ENCODE measurements at regions not wholly inside any gene's neighbourhood (a gene's known extent, or its start where the extent isn't known, plus 50 kb on each side); places are given as distances from the start of the nearest gene placed in this dataset.

GRCh38 chr13:36752673-36753072 is 66.3 kb upstream of the RFXAP start:
- Histone ChIP-seq H3K4me3 (ENCODE audit: low read depth, low read length, poor library complexity, severe bottlenecking) (no peak overlapping the region), H3K9me3 (ENCODE audit: low read depth, low read length, poor library complexity, severe bottlenecking) (no peaks in the 10 kb centered on the region), H3K36me3 (ENCODE audit: insufficient read depth, low read length, poor library complexity, severe bottlenecking) (no peaks in the 10 kb centered on the region), H3K4me1 (ENCODE audit: insufficient read depth, low read length, poor library complexity, severe bottlenecking) (peaks cover 8% of the 10 kb centered on the region), H3K27me3 (replicated peaks; ENCODE audit: insufficient read depth, low read depth, low read length, poor library complexity) (no peaks in the 10 kb centered on the region), H3K27ac (ENCODE audit: low read depth, low read length, poor library complexity, severe bottlenecking) (no peak overlapping the region)
- CTCF ChIA-PET: no interaction called here
- intact Hi-C loops (cut with micrococcal nuclease; ENCODE audit: unreplicated experiment): no loop called here
- BruUV-seq (replicated peaks): no TSS peak
- TF ChIP-seq, protein P1, sequence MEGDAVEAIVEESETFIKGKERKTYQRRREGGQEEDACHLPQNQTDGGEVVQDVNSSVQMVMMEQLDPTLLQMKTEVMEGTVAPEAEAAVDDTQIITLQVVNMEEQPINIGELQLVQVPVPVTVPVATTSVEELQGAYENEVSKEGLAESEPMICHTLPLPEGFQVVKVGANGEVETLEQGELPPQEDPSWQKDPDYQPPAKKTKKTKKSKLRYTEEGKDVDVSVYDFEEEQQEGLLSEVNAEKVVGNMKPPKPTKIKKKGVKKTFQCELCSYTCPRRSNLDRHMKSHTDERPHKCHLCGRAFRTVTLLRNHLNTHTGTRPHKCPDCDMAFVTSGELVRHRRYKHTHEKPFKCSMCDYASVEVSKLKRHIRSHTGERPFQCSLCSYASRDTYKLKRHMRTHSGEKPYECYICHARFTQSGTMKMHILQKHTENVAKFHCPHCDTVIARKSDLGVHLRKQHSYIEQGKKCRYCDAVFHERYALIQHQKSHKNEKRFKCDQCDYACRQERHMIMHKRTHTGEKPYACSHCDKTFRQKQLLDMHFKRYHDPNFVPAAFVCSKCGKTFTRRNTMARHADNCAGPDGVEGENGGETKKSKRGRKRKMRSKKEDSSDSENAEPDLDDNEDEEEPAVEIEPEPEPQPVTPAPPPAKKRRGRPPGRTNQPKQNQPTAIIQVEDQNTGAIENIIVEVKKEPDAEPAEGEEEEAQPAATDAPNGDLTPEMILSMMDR (conservative IDR thresholded peaks at IDR 0.05; ENCODE audit: low read depth, low read length): no peak
- no peak for TF ChIP-seq EZH2 (IDR thresholded peaks at IDR 0.05; ENCODE audit: borderline replicate concordance, low read depth, low read length, poor library complexity, severe bottlenecking)
- DNase-seq (ENCODE audit: low spot score): no peak
- POLR2A ChIA-PET (ENCODE audit: low non-redundant PET): no interaction called here

GRCh38 chr13:36753176-36753575 is 65.8 kb upstream of the RFXAP start:
- no peak for DNase-seq (ENCODE audit: low spot score)
- no peaks in the 10 kb centered on the region for H3K27me3 ChIP-seq (replicated peaks; ENCODE audit: insufficient read depth, low read depth, low read length, poor library complexity)
- peaks cover 13% of the 10 kb centered on the region for H3K4me1 ChIP-seq (ENCODE audit: insufficient read depth, low read length, poor library complexity, severe bottlenecking)
- H3K27ac ChIP-seq (ENCODE audit: low read depth, low read length, poor library complexity, severe bottlenecking): no peak overlapping the region
- POLR2A ChIA-PET (ENCODE audit: low non-redundant PET): no interaction called here
- TF ChIP-seq, protein P1 (conservative IDR thresholded peaks at IDR 0.05; ENCODE audit: low read depth, low read length): no peak
- no peak for TF ChIP-seq EZH2 (IDR thresholded peaks at IDR 0.05; ENCODE audit: borderline replicate concordance, low read depth, low read length, poor library complexity, severe bottlenecking)
- no peak overlapping the region for H3K4me3 ChIP-seq (ENCODE audit: low read depth, low read length, poor library complexity, severe bottlenecking)
- BruUV-seq (replicated peaks): no TSS peak
- H3K9me3 ChIP-seq (ENCODE audit: low read depth, low read length, poor library complexity, severe bottlenecking): no peaks in the 10 kb centered on the region
- intact Hi-C loops (cut with micrococcal nuclease; ENCODE audit: unreplicated experiment): no loop called here
- H3K36me3 ChIP-seq (ENCODE audit: insufficient read depth, low read length, poor library complexity, severe bottlenecking): no peaks in the 10 kb centered on the region
- CTCF ChIA-PET: no interaction called here

- TF ChIP-seq, protein P1 (conservative IDR thresholded peaks at IDR 0.05; ENCODE audit: low read depth, low read length): no peak
- TF ChIP-seq EZH2 (IDR thresholded peaks at IDR 0.05; ENCODE audit: borderline replicate concordance, low read depth, low read length, poor library complexity, severe bottlenecking): no peak
- no peaks in the 10 kb centered on the region for H3K27me3 ChIP-seq (replicated peaks; ENCODE audit: insufficient read depth, low read depth, low read length, poor library complexity)
- no peak overlapping the region for H3K27ac ChIP-seq (ENCODE audit: low read depth, low read length, poor library complexity, severe bottlenecking)
- intact Hi-C loops (cut with micrococcal nuclease; ENCODE audit: unreplicated experiment): no loop called here
- H3K4me3 ChIP-seq (ENCODE audit: low read depth, low read length, poor library complexity, severe bottlenecking): no peak overlapping the region
- ChIA-PET CTCF (no interaction called here), POLR2A (ENCODE audit: low non-redundant PET) (no interaction called here)
- no peaks in the 10 kb centered on the region for H3K36me3 ChIP-seq (ENCODE audit: insufficient read depth, low read length, poor library complexity, severe bottlenecking)
- H3K9me3 ChIP-seq (ENCODE audit: low read depth, low read length, poor library complexity, severe bottlenecking): no peaks in the 10 kb centered on the region
- peaks cover 20% of the 10 kb centered on the region for H3K4me1 ChIP-seq (ENCODE audit: insufficient read depth, low read length, poor library complexity, severe bottlenecking)
- peak; percentile 64 for DNase-seq (ENCODE audit: low spot score)
- no TSS peak for BruUV-seq (replicated peaks)
Observed at GRCh38 chr13:36758345-36758744, 60.7 kb upstream of the RFXAP start.
